CD14-positive monocyte (primary cell): ENCODE measurements at regions not wholly inside any gene's neighbourhood (a gene's known extent, or its start where the extent isn't known, plus 50 kb on each side); places are given as distances from the start of the nearest gene placed in this dataset.

Experiments used
- DNase-seq, 3 donors: peaks; one replicate each; pipeline ENCODE4 v3.0.0-alpha.2; 2011 to 2022
- H2AFZ ChIP-seq: 2 replicates; pipeline ENCODE4 v1.6.0; 2012; ENCODE audit warnings: mild to moderate bottlenecking, low read depth, low read length, inconsistent platforms; ENCODE audit not compliant: insufficient read depth, poor library complexity, severe bottlenecking
- H3K27ac ChIP-seq, 2 donors: 1 replicate in 1 of 2; 2 replicates in 1 of 2; pipeline ENCODE4 v1.5.1; 2012 to 2013; ENCODE audit warnings: low read length in 2 of 2, control low read depth in 1 of 2, inconsistent platforms in 1 of 2, low read depth in 1 of 2, mild to moderate bottlenecking in 1 of 2
- H3K27me3 ChIP-seq, 2 donors: one replicate each; pipeline versions ENCODE4 v1.6.0 to v1.6.1; 2011 to 2013; ENCODE audit warnings: low read length in 2 of 2; ENCODE audit not compliant: control insufficient read depth in 2 of 2, insufficient read depth in 2 of 2
- H3K36me3 ChIP-seq, 2 donors: replicated peaks in 1 of 2; 1 replicate in 1 of 2; 2 replicates in 1 of 2; pipeline versions ENCODE4 v1.5.1 to v1.6.1; 2012 to 2013; ENCODE audit warnings: low read length in 2 of 2, control low read depth in 1 of 2, inconsistent platforms in 1 of 2, mild to moderate bottlenecking in 1 of 2; ENCODE audit not compliant: insufficient read depth in 2 of 2, control insufficient read depth in 1 of 2
- H3K4me1 ChIP-seq, 2 donors: 1 replicate in 1 of 2; 2 replicates in 1 of 2; pipeline versions ENCODE4 v1.5.1 to v1.6.1; 2012 to 2013; ENCODE audit warnings: low read length in 2 of 2, control low read depth in 1 of 2, inconsistent platforms in 1 of 2, mild to moderate bottlenecking in 1 of 2, moderate library complexity in 1 of 2; ENCODE audit not compliant: insufficient read depth in 2 of 2, control insufficient read depth in 1 of 2
- H3K4me2 ChIP-seq: replicated peaks from 2 replicates; pipeline ENCODE3; 2012; ENCODE audit warnings: low read length, moderate library complexity, mild to moderate bottlenecking; ENCODE audit not compliant: poor library complexity, severe bottlenecking; ENCODE audit errors: extremely low read depth
- H3K4me3 ChIP-seq, 3 experiments: fragments of 200-600 bp in 1 of 3; sonication (generic) in 1 of 3; replicated peaks in 1 of 3; 1 replicate in 2 of 3; 2 replicates in 1 of 3; pipeline ENCODE4 v1.5.1; 2011 to 2013; ENCODE audit warnings: low read length in 3 of 3, mild to moderate bottlenecking in 3 of 3, control low read depth in 2 of 3, low read depth in 2 of 3, inconsistent platforms in 1 of 3, moderate library complexity in 1 of 3
- H3K79me2 ChIP-seq: 2 replicates; pipeline ENCODE4 v1.6.0; 2012; ENCODE audit warnings: mild to moderate bottlenecking, control low read depth, inconsistent platforms, low read length, moderate library complexity; ENCODE audit not compliant: insufficient read depth
- H3K9ac ChIP-seq: 2 replicates; pipeline ENCODE4 v1.6.0; 2017; ENCODE audit warnings: low read length, mild to moderate bottlenecking; ENCODE audit not compliant: insufficient read depth, poor library complexity, severe bottlenecking
- H3K9me3 ChIP-seq, 2 donors: replicated peaks in 1 of 2; 1 replicate in 1 of 2; 2 replicates in 1 of 2; pipeline versions ENCODE4 v1.5.1 to v1.6.1; 2012 to 2013; ENCODE audit warnings: low read length in 2 of 2, control low read depth in 1 of 2; ENCODE audit not compliant: control insufficient read depth in 1 of 2, insufficient read depth in 1 of 2
- H4K20me1 ChIP-seq: 2 replicates; pipeline ENCODE4 v1.6.0; 2012; ENCODE audit warnings: mild to moderate bottlenecking, low read length, control low read depth, moderate library complexity; ENCODE audit not compliant: insufficient read depth
- H3K27ac Mint-ChIP-seq, 7 donors: one replicate each; pipeline ENCODE4 v1.8.0; 2020; ENCODE audit warnings: mild to moderate bottlenecking in 7 of 7, mixed read lengths in 7 of 7, moderate library complexity in 6 of 7, inconsistent platforms in 2 of 7
- H3K27me3 Mint-ChIP-seq, 3 donors: one replicate each; pipeline ENCODE4 v1.8.0; 2021 to 2022; ENCODE audit warnings: low read depth in 3 of 3, mild to moderate bottlenecking in 3 of 3, mixed read lengths in 3 of 3, moderate library complexity in 3 of 3, inconsistent platforms in 1 of 3
- H3K36me3 Mint-ChIP-seq, 2 donors: one replicate each; pipeline ENCODE4 v1.8.0; 2020; ENCODE audit warnings: mixed read lengths in 2 of 2, inconsistent platforms in 1 of 2, mild to moderate bottlenecking in 1 of 2
- H3K4me1 Mint-ChIP-seq: one replicate; pipeline ENCODE4 v1.8.0; 2020; ENCODE audit warnings: mild to moderate bottlenecking, mixed read lengths
- H3K4me3 Mint-ChIP-seq, 2 donors: one replicate each; pipeline ENCODE4 v1.8.0; 2020; ENCODE audit warnings: mild to moderate bottlenecking in 2 of 2, mixed read lengths in 2 of 2, moderate library complexity in 1 of 2
- H3K9me3 Mint-ChIP-seq, 7 donors: one replicate each; pipeline ENCODE4 v1.8.0; 2020 to 2022; ENCODE audit warnings: mixed read lengths in 7 of 7, mild to moderate bottlenecking in 6 of 7, moderate library complexity in 6 of 7, inconsistent platforms in 2 of 7
- WGBS: methylation state at CpG from one replicate; pipeline ENCODE4 v1.1.5; 2013; ENCODE audit warnings: missing lambda C conversion rate; ENCODE audit not compliant: insufficient coverage; 5-methylcytosine and 5-hydroxymethylcytosine counted together
- intact Hi-C, 2 donors: fragments of 100-400 bp; cut with micrococcal nuclease; formaldehyde crosslinking; loops; one replicate each; pipeline versions ENCODE4 v1.15.0 to v1.15.1; 2023
- TF ChIP-seq, protein P1 (sequence below): fragments of 200-600 bp; IDR thresholded peaks from one replicate; pipeline ENCODE4 v1.8.0; 2022; ENCODE audit warnings: antibody characterized with exemption, mild to moderate bottlenecking

DNA sequence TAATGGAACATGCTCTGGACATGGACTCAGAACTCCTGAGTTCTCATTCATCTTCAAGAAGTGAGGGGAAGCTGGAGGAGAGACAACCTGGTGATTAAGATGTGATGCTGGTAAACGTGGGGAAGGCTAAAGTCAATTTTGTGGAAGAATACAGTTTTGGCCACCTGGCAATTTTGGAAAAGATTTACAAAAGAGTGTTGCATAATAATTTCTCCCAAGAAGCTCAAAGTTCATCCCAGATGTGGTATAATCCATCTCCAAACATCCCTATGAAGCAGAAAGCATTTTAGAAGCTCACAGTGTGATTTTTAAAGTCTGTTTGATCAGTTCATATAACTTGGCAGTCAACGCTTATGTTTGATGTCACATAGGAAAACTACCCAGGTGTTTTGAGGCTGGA, 208.7 kb downstream of the LMX1A start:
- no peaks in the 10 kb centered on the region for H3K9me3 Mint-ChIP-seq
- TF ChIP-seq, protein P1, sequence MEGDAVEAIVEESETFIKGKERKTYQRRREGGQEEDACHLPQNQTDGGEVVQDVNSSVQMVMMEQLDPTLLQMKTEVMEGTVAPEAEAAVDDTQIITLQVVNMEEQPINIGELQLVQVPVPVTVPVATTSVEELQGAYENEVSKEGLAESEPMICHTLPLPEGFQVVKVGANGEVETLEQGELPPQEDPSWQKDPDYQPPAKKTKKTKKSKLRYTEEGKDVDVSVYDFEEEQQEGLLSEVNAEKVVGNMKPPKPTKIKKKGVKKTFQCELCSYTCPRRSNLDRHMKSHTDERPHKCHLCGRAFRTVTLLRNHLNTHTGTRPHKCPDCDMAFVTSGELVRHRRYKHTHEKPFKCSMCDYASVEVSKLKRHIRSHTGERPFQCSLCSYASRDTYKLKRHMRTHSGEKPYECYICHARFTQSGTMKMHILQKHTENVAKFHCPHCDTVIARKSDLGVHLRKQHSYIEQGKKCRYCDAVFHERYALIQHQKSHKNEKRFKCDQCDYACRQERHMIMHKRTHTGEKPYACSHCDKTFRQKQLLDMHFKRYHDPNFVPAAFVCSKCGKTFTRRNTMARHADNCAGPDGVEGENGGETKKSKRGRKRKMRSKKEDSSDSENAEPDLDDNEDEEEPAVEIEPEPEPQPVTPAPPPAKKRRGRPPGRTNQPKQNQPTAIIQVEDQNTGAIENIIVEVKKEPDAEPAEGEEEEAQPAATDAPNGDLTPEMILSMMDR = no peak
- H3K27me3 Mint-ChIP-seq = peaks cover 5 to 7% (median 5%) of the 10 kb centered on the region in 3 donors
- DNase-seq = no peak
- Histone ChIP-seq H3K4me2 (no peak overlapping the region), H3K4me1 (no peaks in the 10 kb centered on the region), H3K27ac (no peak overlapping the region), H3K4me3 (no peak overlapping the region), H3K9me3 (no peaks in the 10 kb centered on the region), H3K79me2 (no peaks in the 10 kb centered on the region), H3K36me3 (no peaks in the 10 kb centered on the region), H3K9ac (no peak overlapping the region), H3K27me3 (no peaks in the 10 kb centered on the region), H2AFZ (no peak overlapping the region), H4K20me1 (no peaks in the 10 kb centered on the region)
- H3K36me3 Mint-ChIP-seq = no peaks in the 10 kb centered on the region
- H3K4me1 Mint-ChIP-seq = no peaks in the 10 kb centered on the region
- H3K27ac Mint-ChIP-seq = no peak overlapping the region
- H3K4me3 Mint-ChIP-seq = no peak overlapping the region
- WGBS = no CpG with 5 or more reads among the region's 2 CpGs
- intact Hi-C loops = no loop called here

- Histone ChIP-seq H3K79me2 (no peaks in the 10 kb centered on the region), H3K4me1 (no peaks in the 10 kb centered on the region), H3K27me3 (no peaks in the 10 kb centered on the region), H3K27ac (no peak overlapping the region), H3K4me2 (no peak overlapping the region), H4K20me1 (no peaks in the 10 kb centered on the region), H3K36me3 (no peaks in the 10 kb centered on the region), H3K9me3 (no peaks in the 10 kb centered on the region), H3K4me3 (no peak overlapping the region), H2AFZ (no peak overlapping the region), H3K9ac (no peak overlapping the region)
- H3K36me3 Mint-ChIP-seq = no peaks in the 10 kb centered on the region
- intact Hi-C loops = no loop called here
- no peak for DNase-seq
- H3K9me3 Mint-ChIP-seq = no peaks in the 10 kb centered on the region
- no peak overlapping the region for H3K4me3 Mint-ChIP-seq
- 14% methylated on average over 3 of the region's 12 CpGs for WGBS
- H3K4me1 Mint-ChIP-seq = no peaks in the 10 kb centered on the region
- TF ChIP-seq, protein P1 = peak; percentile 82
- H3K27me3 Mint-ChIP-seq = peaks cover 5 to 11% (median 8%) of the 10 kb centered on the region in 3 donors
- H3K27ac Mint-ChIP-seq = no peak overlapping the region
Measured at GRCh38 chr1:165144757-165145397, 211.6 kb downstream of the LMX1A start.
